PC-3 (cell line): ENCODE measurements at regions not wholly inside any gene's neighbourhood (a gene's known extent, or its start where the extent isn't known, plus 50 kb on each side); places are given as distances from the start of the nearest gene placed in this dataset.

Experiments
- ATAC-seq: fragments of 200-7000 bp; cut with Tn5 transposase; 2 replicates; pipeline ENCODE4 v1.9.1; 2020; ENCODE audit warnings: mild to moderate bottlenecking, moderate library complexity
- BruUV-seq: library from RNA; stranded (reverse); fragments of 400-500 nt; replicated peaks from 2 replicates; lab custom pipeline; 2021; lab: Mats Ljungman, UMichigan
- CTCF ChIA-PET: fragments of 300-600 bp; sonication (Branson Sonifier 250); formaldehyde crosslinking; loops from one replicate; lab custom pipeline; 2022; ENCODE audit warnings: antibody characterized with exemption; lab: Charles Lee
- POLR2A ChIA-PET: fragments of 300-600 bp; sonication (Branson Sonifier 250); formaldehyde crosslinking; loops from one replicate; lab custom pipeline; 2022; ENCODE audit warnings: antibody characterized with exemption; ENCODE audit not compliant: unreplicated experiment; lab: Charles Lee
- DNase-seq: peaks from one replicate; pipeline ENCODE4 v3.0.0-alpha.2; 2015
- H2AFZ ChIP-seq: fragments of 300-600 bp; sonication (generic); 2 replicates; pipeline ENCODE4 v1.6.0; 2016; ENCODE audit warnings: antibody characterized with exemption, low read length
- H3F3A ChIP-seq: fragments of 300-600 bp; sonication (generic); one replicate; pipeline ENCODE4 v1.6.0; 2017; ENCODE audit warnings: antibody characterized with exemption, low read length, control low read depth, mild to moderate bottlenecking; ENCODE audit not compliant: unreplicated experiment
- H3K27ac ChIP-seq: fragments of 300-600 bp; sonication (generic); 2 replicates; pipeline ENCODE4 v1.5.1; 2016; ENCODE audit warnings: mild to moderate bottlenecking, low read length
- H3K27me3 ChIP-seq: fragments of 300-600 bp; sonication (generic); 2 replicates; pipeline ENCODE4 v1.6.1; 2016; ENCODE audit warnings: low read length, mixed read lengths
- H3K36me3 ChIP-seq: fragments of 300-600 bp; sonication (generic); 2 replicates; pipeline ENCODE4 v1.6.1; 2016; ENCODE audit warnings: low read depth, mixed run types, low read length, mixed read lengths
- H3K4me1 ChIP-seq: fragments of 300-600 bp; sonication (generic); 2 replicates; pipeline ENCODE4 v1.5.1; 2016; ENCODE audit warnings: low read length; ENCODE audit not compliant: insufficient read depth
- H3K4me2 ChIP-seq: fragments of 300-600 bp; sonication (generic); 2 replicates; pipeline ENCODE4 v1.6.0; 2016; ENCODE audit warnings: low read length
- H3K4me3 ChIP-seq: fragments of 300-600 bp; sonication (generic); 2 replicates; pipeline ENCODE4 v1.5.1; 2016; ENCODE audit warnings: mild to moderate bottlenecking, low read length, mixed read lengths
- H3K79me2 ChIP-seq: fragments of 300-600 bp; sonication (generic); 2 replicates; pipeline ENCODE4 v1.6.1; 2017; ENCODE audit warnings: low read length, mixed read lengths
- H3K9ac ChIP-seq: fragments of 300-600 bp; sonication (generic); 2 replicates; pipeline ENCODE4 v1.6.0; 2016; ENCODE audit warnings: mild to moderate bottlenecking, low read length
- H3K9me2 ChIP-seq: fragments of 300-600 bp; sonication (generic); replicated peaks from 2 replicates; pipeline ENCODE4 v1.6.1; 2016; ENCODE audit warnings: mixed run types, low read length, mixed read lengths
- H3K9me3 ChIP-seq: fragments of 300-600 bp; sonication (generic); 2 replicates; pipeline ENCODE4 v1.6.1; 2016; ENCODE audit warnings: low read length, mixed read lengths
- H4K20me1 ChIP-seq: fragments of 300-600 bp; sonication (generic); 2 replicates; pipeline ENCODE4 v1.6.1; 2016; ENCODE audit warnings: low read length, mixed read lengths
- CTCF ChIP-seq: fragments of 300-600 bp; sonication (generic); conservative IDR thresholded peaks from 2 replicates; pipeline ENCODE4 v1.5.1; 2017; ENCODE audit warnings: antibody characterized with exemption, low read depth, mild to moderate bottlenecking, low read length
- EZH2 ChIP-seq: fragments of 300-600 bp; sonication (generic); IDR thresholded peaks from one replicate; pipeline ENCODE4 v1.6.1; 2017; ENCODE audit warnings: antibody characterized with exemption, mild to moderate bottlenecking, low read length; ENCODE audit not compliant: unreplicated experiment
- EZH2phosphoT487 ChIP-seq: fragments of 300-600 bp; sonication (generic); IDR thresholded peaks from 2 replicates; pipeline ENCODE4 v1.6.1; 2018; ENCODE audit warnings: mild to moderate bottlenecking, antibody characterized with exemption, low read length, borderline replicate concordance
- intact Hi-C: fragments of 100-400 bp; cut with micrococcal nuclease; formaldehyde crosslinking; loops from 2 replicates; pipeline ENCODE4 v1.9.0; 2023

DNA sequence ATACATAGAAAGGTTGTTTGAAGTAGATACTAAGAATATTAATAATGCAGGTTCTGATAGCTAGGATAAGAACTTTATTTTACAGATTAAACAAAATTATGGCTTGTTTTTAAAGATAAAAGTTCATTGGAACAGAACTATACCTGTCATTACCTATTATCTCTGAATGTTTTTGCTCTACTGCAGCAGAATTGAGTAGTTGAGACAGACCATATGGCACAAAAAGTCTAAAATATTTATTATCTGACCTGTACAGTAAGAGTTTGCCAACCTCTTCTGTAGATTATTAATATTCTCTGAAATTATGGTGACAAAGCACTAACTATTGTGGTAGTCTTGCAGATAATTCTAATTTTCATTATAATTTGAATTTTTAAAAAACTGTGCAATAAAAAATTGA lies 829.1 kb upstream of the MGAT4C start:
- TF ChIP-seq EZH2 (no peak), EZH2phosphoT487 (no peak), CTCF (no peak)
- H3K36me3 ChIP-seq: no peaks in the 10 kb centered on the region
- H3K4me2 ChIP-seq: no peak overlapping the region
- no peaks in the 10 kb centered on the region for H4K20me1 ChIP-seq
- no peak overlapping the region for H3K9ac ChIP-seq
- no peak overlapping the region for H3K4me3 ChIP-seq
- no peak for DNase-seq
- H3F3A ChIP-seq: no peaks in the 10 kb centered on the region
- no peaks in the 10 kb centered on the region for H3K9me2 ChIP-seq
- H2AFZ ChIP-seq: no peak overlapping the region
- no peaks in the 10 kb centered on the region for H3K9me3 ChIP-seq
- intact Hi-C loops: no loop called here
- ChIA-PET POLR2A (no interaction called here), CTCF (no interaction called here)
- ATAC-seq: no peak
- H3K27me3 ChIP-seq: no peaks in the 10 kb centered on the region
- H3K79me2 ChIP-seq: no peaks in the 10 kb centered on the region
- BruUV-seq: no TSS peak
- no peak overlapping the region for H3K27ac ChIP-seq
- H3K4me1 ChIP-seq: peaks cover 21% of the 10 kb centered on the region

- 0 out of 2 replicates have a peak, but pooled peaks have one; percentile 32 for ATAC-seq
- no peaks in the 10 kb centered on the region for H3K9me3 ChIP-seq
- POLR2A ChIA-PET: no interaction called here
- no peaks in the 10 kb centered on the region for H3K36me3 ChIP-seq
- H3F3A ChIP-seq: no peaks in the 10 kb centered on the region
- H3K4me1 ChIP-seq: peaks cover 21% of the 10 kb centered on the region
- H2AFZ ChIP-seq: no peak overlapping the region
- DNase-seq: peak; percentile 26
- H3K9ac ChIP-seq: no peak overlapping the region
- TF ChIP-seq EZH2 (no peak), EZH2phosphoT487 (no peak), CTCF (no peak)
- CTCF ChIA-PET: no interaction called here
- BruUV-seq: no TSS peak
- H3K27ac ChIP-seq: no peak overlapping the region
- H3K9me2 ChIP-seq: no peaks in the 10 kb centered on the region
- intact Hi-C loops: loop anchor here (2.0 kb wide), 1 partner anchor 14 kb away; no protein-coding TSS in a partner anchor
- no peaks in the 10 kb centered on the region for H3K27me3 ChIP-seq
- H3K79me2 ChIP-seq: no peaks in the 10 kb centered on the region
- no peak overlapping the region for H3K4me3 ChIP-seq
- no peaks in the 10 kb centered on the region for H4K20me1 ChIP-seq
- H3K4me2 ChIP-seq: no peak overlapping the region
Measured at GRCh38 chr12:87082756-87083155, 826.6 kb upstream of the MGAT4C start.

DNA sequence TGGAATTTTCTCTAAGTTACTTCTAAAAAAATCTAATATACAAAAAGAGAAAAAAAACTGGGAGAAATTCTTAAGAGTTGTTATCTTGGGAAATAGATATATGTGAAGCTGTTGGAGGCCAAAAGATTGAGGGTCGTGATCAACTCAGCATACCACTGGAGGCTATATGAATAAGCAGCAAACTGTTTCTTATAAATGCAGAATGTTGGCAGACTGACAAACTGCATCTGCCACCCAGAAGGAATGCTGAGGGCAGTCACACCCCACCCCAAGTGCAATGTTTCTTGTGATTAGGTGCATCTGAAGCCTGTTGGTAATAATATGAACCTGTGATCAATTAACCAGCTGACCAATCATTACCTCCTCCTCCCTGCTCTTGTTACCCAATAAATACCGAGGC lies 818.6 kb upstream of the MGAT4C start:
- H3K9me3 ChIP-seq: no peaks in the 10 kb centered on the region
- no peaks in the 10 kb centered on the region for H4K20me1 ChIP-seq
- no peak overlapping the region for H2AFZ ChIP-seq
- TF ChIP-seq CTCF: no peak
- no peak for TF ChIP-seq EZH2phosphoT487
- TF ChIP-seq EZH2: no peak
- no peak overlapping the region for H3K27ac ChIP-seq
- intact Hi-C loops: no loop called here
- no peaks in the 10 kb centered on the region for H3K9me2 ChIP-seq
- no peaks in the 10 kb centered on the region for H3F3A ChIP-seq
- no peak overlapping the region for H3K4me2 ChIP-seq
- ChIA-PET POLR2A (no interaction called here), CTCF (no interaction called here)
- H3K79me2 ChIP-seq: no peaks in the 10 kb centered on the region
- H3K36me3 ChIP-seq: no peaks in the 10 kb centered on the region
- H3K4me3 ChIP-seq: no peak overlapping the region
- H3K9ac ChIP-seq: no peak overlapping the region
- no peaks in the 10 kb centered on the region for H3K27me3 ChIP-seq
- BruUV-seq: no TSS peak
- H3K4me1 ChIP-seq: no peaks in the 10 kb centered on the region
- DNase-seq (peak; percentile 16), ATAC-seq (no peak)
